HCT116 (cell line): ENCODE measurements at regions not wholly inside any gene's neighbourhood (a gene's known extent, or its start where the extent isn't known, plus 50 kb on each side); places are given as distances from the start of the nearest gene placed in this dataset.

Experiments
- ATAC-seq: fragments of 200-7000 bp; cut with Tn5 transposase; 2 replicates; pipeline ENCODE4 v1.9.1; 2020; ENCODE audit warnings: mild to moderate bottlenecking, moderate library complexity
- BruUV-seq: library from RNA; stranded (reverse); fragments of 400-500 nt; replicated peaks from 2 replicates; lab custom pipeline; 2021; lab: Mats Ljungman, UMichigan
- CTCF ChIA-PET: fragments of 300-600 bp; sonication (Branson Sonifier 250); formaldehyde crosslinking; loops from one replicate; lab custom pipeline; 2021; ENCODE audit warnings: antibody characterized with exemption; lab: Charles Lee
- POLR2A ChIA-PET: fragments of 300-600, 350-600 bp; sonication (Branson Sonifier 250); formaldehyde crosslinking; loops from one replicate; lab custom pipeline; 2021; ENCODE audit warnings: antibody characterized with exemption; lab: Charles Lee
- RAD21 ChIA-PET, 2 experiments: fragments of 300-600 bp; sonication (Branson Sonifier 250); formaldehyde crosslinking; loops; one replicate each; lab custom pipeline; 2023; ENCODE audit warnings: low total read pairs in 2 of 2; ENCODE audit not compliant: uncharacterized antibody in 2 of 2, unreplicated experiment in 2 of 2, low non-redundant PET in 1 of 2; lab: Charles Lee
- DNase-seq: peaks from one replicate; pipeline ENCODE4 v3.0.0-alpha.2; 2010; ENCODE audit warnings: low read depth, low spot score
- H2AFZ ChIP-seq: fragments of 200-600 bp; shearing (Covaris generic), sonication (generic); 2 replicates; pipeline ENCODE4 v1.6.1; 2017; ENCODE audit warnings: low read depth, mixed run types, mixed read lengths, antibody characterized with exemption, low read length; ENCODE audit not compliant: poor library complexity, severe bottlenecking
- H3K27ac ChIP-seq: 2 replicates; pipeline ENCODE4 v1.5.1; 2012; ENCODE audit warnings: low read depth, low read length
- H3K27me3 ChIP-seq: fragments of 200-600 bp; sonication (generic); 2 replicates; pipeline ENCODE4 v1.6.1; 2016; ENCODE audit warnings: mixed run types, low read length, mixed read lengths; ENCODE audit not compliant: insufficient read depth
- H3K36me3 ChIP-seq, 2 experiments: fragments of 200-500 bp in 1 of 2; fragments of 200-600 bp in 1 of 2; sonication (Bioruptor generic) in 1 of 2; sonication (generic) in 1 of 2; 2 replicates each; pipeline versions ENCODE4 v1.5.1 to v1.6.1; 2014 to 2016; ENCODE audit warnings: low read length in 2 of 2, inconsistent platforms in 1 of 2, mixed read lengths in 1 of 2, mixed run types in 1 of 2; ENCODE audit not compliant: insufficient read depth in 2 of 2, control insufficient read depth in 1 of 2
- H3K4me1 ChIP-seq, 2 experiments: fragments of 200-600 bp in 1 of 2; sonication (generic) in 1 of 2; 2 replicates each; pipeline versions ENCODE4 v1.5.1 to v1.6.1; 2012 to 2017; ENCODE audit warnings: low read length in 2 of 2, inconsistent platforms in 1 of 2, mild to moderate bottlenecking in 1 of 2, mixed read lengths in 1 of 2, mixed run types in 1 of 2, moderate library complexity in 1 of 2; ENCODE audit not compliant: insufficient read depth in 2 of 2, control insufficient read depth in 1 of 2
- H3K4me2 ChIP-seq: fragments of 200-600 bp; sonication (generic); 2 replicates; pipeline ENCODE4 v1.6.1; 2017; ENCODE audit warnings: mixed run types, low read length, mixed read lengths
- H3K4me3 ChIP-seq, 2 experiments: fragments of 200-600 bp in 1 of 2; sonication (generic) in 1 of 2; replicated peaks in 1 of 2; 2 replicates each; pipeline ENCODE4 v1.5.1; 2011 to 2016; ENCODE audit warnings: low read length in 2 of 2, control low read depth in 1 of 2, low read depth in 1 of 2, mild to moderate bottlenecking in 1 of 2, mixed read lengths in 1 of 2, mixed run types in 1 of 2
- H3K79me2 ChIP-seq: fragments of 200-600 bp; sonication (generic); 2 replicates; pipeline ENCODE4 v1.6.1; 2017; ENCODE audit warnings: mild to moderate bottlenecking, mixed run types, low read length, moderate library complexity, mixed read lengths; ENCODE audit not compliant: insufficient read depth
- H3K9ac ChIP-seq: fragments of 200-600 bp; sonication (generic); 2 replicates; pipeline ENCODE4 v1.6.1; 2016; ENCODE audit warnings: low read length, mixed read lengths
- H3K9me2 ChIP-seq: fragments of 200-600 bp; sonication (generic), shearing (Covaris generic); 2 replicates; pipeline ENCODE4 v1.6.1; 2017; ENCODE audit warnings: mixed run types, mild to moderate bottlenecking, moderate library complexity; ENCODE audit not compliant: insufficient read depth
- H3K9me3 ChIP-seq, 2 experiments: fragments of 200-500 bp in 1 of 2; fragments of 200-600 bp in 1 of 2; sonication (Bioruptor generic) in 1 of 2; sonication (generic) in 1 of 2; 2 replicates each; pipeline ENCODE4 v1.6.1; 2014 to 2017; ENCODE audit warnings: low read length in 2 of 2, mixed read lengths in 2 of 2, inconsistent platforms in 1 of 2, low read depth in 1 of 2, mild to moderate bottlenecking in 1 of 2, mixed run types in 1 of 2, moderate library complexity in 1 of 2; ENCODE audit not compliant: control insufficient read depth in 1 of 2, insufficient read depth in 1 of 2
- H4K20me1 ChIP-seq: fragments of 200-600 bp; sonication (generic), shearing (Covaris generic); 2 replicates; pipeline ENCODE4 v1.6.1; 2017; ENCODE audit warnings: mixed run types, mild to moderate bottlenecking, moderate library complexity; ENCODE audit not compliant: insufficient read depth
- ATF3 ChIP-seq: IDR thresholded peaks from 2 replicates; pipeline ENCODE4 v1.6.1; 2012
- CBX3 ChIP-seq: IDR thresholded peaks from 2 replicates; pipeline ENCODE4 v1.6.1; 2012; ENCODE audit warnings: low read depth
- CEBPB ChIP-seq: IDR thresholded peaks from 2 replicates; pipeline ENCODE4 v1.6.1; 2012; ENCODE audit warnings: low read depth
- EGR1 ChIP-seq: IDR thresholded peaks from 2 replicates; pipeline ENCODE4 v1.6.1; 2012; ENCODE audit warnings: low read depth
- EZH2phosphoT487 ChIP-seq: fragments of 200-600 bp; IDR thresholded peaks from 2 replicates; pipeline ENCODE4 v1.6.1; 2018; ENCODE audit warnings: antibody characterized with exemption, borderline replicate concordance
- FOSL1 ChIP-seq: IDR thresholded peaks from 2 replicates; pipeline ENCODE4 v1.6.1; 2012; ENCODE audit warnings: low read depth
- JUND ChIP-seq: IDR thresholded peaks from 2 replicates; pipeline ENCODE4 v1.6.1; 2012
- POLR2AphosphoS5 ChIP-seq: IDR thresholded peaks from 2 replicates; pipeline ENCODE4 v1.6.1; 2011; ENCODE audit warnings: mild to moderate bottlenecking, low read depth, low read length, moderate library complexity
- RAD21 ChIP-seq: IDR thresholded peaks from 2 replicates; pipeline ENCODE4 v1.6.1; 2012; ENCODE audit warnings: low read depth, mild to moderate bottlenecking
- SIN3A ChIP-seq: IDR thresholded peaks from 2 replicates; pipeline ENCODE4 v1.6.1; 2012; ENCODE audit warnings: low read depth
- SRF ChIP-seq: IDR thresholded peaks from 2 replicates; pipeline ENCODE4 v1.6.1; 2012; ENCODE audit warnings: low read depth
- TCF7L2 ChIP-seq: IDR thresholded peaks from 2 replicates; pipeline ENCODE4 v1.7.0; 2011; ENCODE audit warnings: borderline replicate concordance, inconsistent platforms; ENCODE audit not compliant: insufficient read depth, insufficient read length; ENCODE audit errors: extremely low read depth
- YY1 ChIP-seq: IDR thresholded peaks from 2 replicates; pipeline ENCODE4 v1.6.1; 2011; ENCODE audit warnings: low read length, low read depth, moderate library complexity, mild to moderate bottlenecking; ENCODE audit not compliant: insufficient replicate concordance; ENCODE audit errors: extremely low read depth
- ZFX ChIP-seq: fragments of 450-650 bp; IDR thresholded peaks from 2 replicates; pipeline ENCODE4 v1.6.1; 2017
- intact Hi-C: fragments of 100-400 bp; cut with micrococcal nuclease; formaldehyde crosslinking; loops from 2 replicates; pipeline ENCODE4 v1.10.0; 2022
- TF ChIP-seq, protein P1 (sequence below): IDR thresholded peaks from 2 replicates; pipeline ENCODE4 v1.6.1; 2012
- TF ChIP-seq, protein P2 (sequence below): IDR thresholded peaks from 2 replicates; pipeline ENCODE4 v1.6.1; 2011; ENCODE audit warnings: mild to moderate bottlenecking, low read length, moderate library complexity; ENCODE audit not compliant: insufficient replicate concordance; ENCODE audit errors: extremely low read depth

GRCh38 chr7:156000601-156001396, 188.5 kb upstream of the SHH start:
- intact Hi-C loops: no loop called here
- H3K9ac ChIP-seq: no peak overlapping the region
- H3K27ac ChIP-seq: no peak overlapping the region
- H2AFZ ChIP-seq: no peak overlapping the region
- peak; percentile 43; the same call in 1 of the 2 replicates for ATAC-seq
- ChIA-PET CTCF (no interaction called here), POLR2A (no interaction called here), RAD21 (no interaction called here)
- TF ChIP-seq, protein P1, sequence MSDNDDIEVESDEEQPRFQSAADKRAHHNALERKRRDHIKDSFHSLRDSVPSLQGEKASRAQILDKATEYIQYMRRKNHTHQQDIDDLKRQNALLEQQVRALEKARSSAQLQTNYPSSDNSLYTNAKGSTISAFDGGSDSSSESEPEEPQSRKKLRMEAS: no peak
- peak; percentile 17; the same call in 1 of the 2 replicates for TF ChIP-seq RAD21
- no peaks in the 10 kb centered on the region for H3K36me3 ChIP-seq
- no peak overlapping the region for H3K4me3 ChIP-seq
- H3K4me1 ChIP-seq: no peaks in the 10 kb centered on the region
- H3K9me2 ChIP-seq: no peaks in the 10 kb centered on the region
- no peak overlapping the region for H3K4me2 ChIP-seq
- no peak for DNase-seq
- H3K9me3 ChIP-seq: no peaks in the 10 kb centered on the region
- H3K79me2 ChIP-seq: no peaks in the 10 kb centered on the region
- no peaks in the 10 kb centered on the region for H4K20me1 ChIP-seq
- no TSS peak for BruUV-seq
- no peaks in the 10 kb centered on the region for H3K27me3 ChIP-seq

DNA sequence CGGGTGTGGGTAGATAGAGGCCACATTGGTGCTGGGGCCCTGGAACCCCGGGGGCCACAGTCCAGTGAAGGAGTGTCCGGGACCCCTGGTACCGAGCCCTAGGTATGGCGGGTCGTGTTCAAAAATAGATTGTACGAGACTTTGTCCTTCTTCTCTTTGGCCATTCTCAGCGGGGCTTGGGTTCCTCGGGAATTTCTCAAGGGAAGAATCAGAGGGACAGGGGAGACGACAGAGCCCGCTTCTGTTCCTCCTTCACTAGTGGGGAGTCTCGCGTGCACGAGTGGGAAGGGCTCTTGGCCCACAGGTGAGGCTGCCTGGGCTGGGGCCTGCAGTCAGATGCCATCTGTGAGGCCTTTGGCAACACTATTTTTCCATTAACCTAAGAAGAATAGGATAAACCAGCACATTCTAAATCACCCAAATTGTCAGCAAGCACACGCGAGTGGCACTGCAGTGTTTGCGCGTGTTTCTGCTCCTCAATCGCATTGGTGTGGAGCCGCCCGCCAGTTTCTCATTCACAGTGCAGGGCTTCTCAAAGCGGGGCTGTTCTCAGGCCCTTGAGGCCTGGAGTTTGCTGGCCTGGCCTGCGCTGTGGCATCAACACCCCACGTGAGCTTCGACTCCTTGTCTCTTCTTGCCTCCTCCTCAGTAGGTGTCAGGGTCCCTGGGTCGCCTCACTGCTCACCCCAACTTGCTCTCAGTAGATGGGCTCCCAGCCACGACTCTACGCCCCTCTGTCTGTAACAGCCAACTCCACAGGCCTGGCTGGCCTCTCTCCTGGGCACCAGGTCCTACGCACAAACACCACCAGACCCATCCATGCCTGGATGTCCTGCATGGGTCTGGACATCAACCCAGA, 187.6 kb upstream of the SHH start:
- Histone ChIP-seq H3K4me2 (no peak overlapping the region), H3K9ac (no peak overlapping the region), H3K4me3 (no peak overlapping the region), H3K9me3 (no peaks in the 10 kb centered on the region), H3K36me3 (no peaks in the 10 kb centered on the region), H2AFZ (no peak overlapping the region), H3K9me2 (no peaks in the 10 kb centered on the region), H3K27me3 (no peaks in the 10 kb centered on the region), H4K20me1 (no peaks in the 10 kb centered on the region), H3K79me2 (no peaks in the 10 kb centered on the region), H3K27ac (no peak overlapping the region), H3K4me1 (no peaks in the 10 kb centered on the region)
- DNase-seq (no peak), ATAC-seq (no peak)
- ChIA-PET POLR2A (no interaction called here), RAD21 (no interaction called here), CTCF (no interaction called here)
- BruUV-seq: no TSS peak
- intact Hi-C loops: no loop called here
- TF ChIP-seq YY1: no peak
- TF ChIP-seq CBX3: no peak
- TF ChIP-seq EZH2phosphoT487: no peak
- no peak for TF ChIP-seq ATF3
- TF ChIP-seq, protein P2, sequence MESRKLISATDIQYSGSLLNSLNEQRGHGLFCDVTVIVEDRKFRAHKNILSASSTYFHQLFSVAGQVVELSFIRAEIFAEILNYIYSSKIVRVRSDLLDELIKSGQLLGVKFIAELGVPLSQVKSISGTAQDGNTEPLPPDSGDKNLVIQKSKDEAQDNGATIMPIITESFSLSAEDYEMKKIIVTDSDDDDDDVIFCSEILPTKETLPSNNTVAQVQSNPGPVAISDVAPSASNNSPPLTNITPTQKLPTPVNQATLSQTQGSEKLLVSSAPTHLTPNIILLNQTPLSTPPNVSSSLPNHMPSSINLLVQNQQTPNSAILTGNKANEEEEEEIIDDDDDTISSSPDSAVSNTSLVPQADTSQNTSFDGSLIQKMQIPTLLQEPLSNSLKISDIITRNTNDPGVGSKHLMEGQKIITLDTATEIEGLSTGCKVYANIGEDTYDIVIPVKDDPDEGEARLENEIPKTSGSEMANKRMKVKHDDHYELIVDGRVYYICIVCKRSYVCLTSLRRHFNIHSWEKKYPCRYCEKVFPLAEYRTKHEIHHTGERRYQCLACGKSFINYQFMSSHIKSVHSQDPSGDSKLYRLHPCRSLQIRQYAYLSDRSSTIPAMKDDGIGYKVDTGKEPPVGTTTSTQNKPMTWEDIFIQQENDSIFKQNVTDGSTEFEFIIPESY: no peak
- TF ChIP-seq, protein P1: no peak
- no peak for TF ChIP-seq EGR1
- no peak for TF ChIP-seq TCF7L2
- TF ChIP-seq POLR2AphosphoS5: no peak
- no peak for TF ChIP-seq RAD21
- no peak for TF ChIP-seq JUND
- TF ChIP-seq SRF: no peak
- TF ChIP-seq FOSL1: no peak
- TF ChIP-seq CEBPB: no peak
- TF ChIP-seq SIN3A: no peak
- TF ChIP-seq ZFX: no peak
